ENCODE measurements at regions not wholly inside any gene's neighbourhood (a gene's known extent, or its start where the extent isn't known, plus 50 kb on each side); places are given as distances from the start of the nearest gene placed in this dataset.

DNA sequence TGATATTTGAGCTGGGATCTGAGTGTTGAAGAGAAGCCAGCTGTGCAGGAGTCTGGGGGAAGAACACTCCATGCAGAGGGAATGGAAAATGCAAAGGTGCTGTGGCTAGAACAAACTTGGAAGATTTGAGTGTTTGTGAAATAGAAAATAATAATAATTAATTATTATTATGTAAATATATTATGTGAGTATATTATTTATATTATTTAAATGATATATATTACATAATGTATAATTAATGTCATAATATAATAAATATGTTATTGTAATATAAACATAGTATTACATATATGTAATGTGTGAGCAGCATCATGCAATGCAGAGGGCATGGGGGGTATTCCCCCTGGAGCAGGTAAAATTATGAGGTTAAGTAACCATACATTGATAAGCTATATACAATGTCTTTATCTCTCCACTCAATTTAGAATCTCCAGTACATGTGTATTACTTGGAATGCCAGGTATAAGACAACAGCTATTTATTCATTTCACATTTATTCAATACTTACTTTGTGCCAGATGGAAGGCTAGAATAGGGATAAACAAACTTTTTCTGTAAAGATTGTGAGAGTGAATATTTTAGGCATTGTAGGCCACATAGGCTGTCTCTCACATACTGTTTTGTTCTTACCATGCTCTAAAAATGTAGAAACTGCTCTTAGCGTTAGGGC is 218.6 kb downstream of the MTHFS start:
- no peaks in the 10 kb centered on the region for H4K20me1 ChIP-seq (ENCODE audit: insufficient read depth, low read length)
- no peak overlapping the region for H3K27ac ChIP-seq (ENCODE audit: low read depth, low read length)
- no peak overlapping the region for H3K4me2 ChIP-seq (ENCODE audit: insufficient read depth, low read length)
- no peaks in the 10 kb centered on the region for H3K79me2 ChIP-seq (ENCODE audit: insufficient read depth, low read length)
- no peaks in the 10 kb centered on the region for H3K36me3 ChIP-seq (ENCODE audit: insufficient read depth, low read length)
- no peaks in the 10 kb centered on the region for H3K9me3 ChIP-seq (ENCODE audit: low read depth, low read length)
- H3K4me1 ChIP-seq (ENCODE audit: insufficient read depth, low read length), result peaks cover 47% of the 10 kb centered on the region
- no peak overlapping the region for H3K4me3 ChIP-seq (ENCODE audit: insufficient read depth, low read length)
- TF ChIP-seq, protein P1, sequence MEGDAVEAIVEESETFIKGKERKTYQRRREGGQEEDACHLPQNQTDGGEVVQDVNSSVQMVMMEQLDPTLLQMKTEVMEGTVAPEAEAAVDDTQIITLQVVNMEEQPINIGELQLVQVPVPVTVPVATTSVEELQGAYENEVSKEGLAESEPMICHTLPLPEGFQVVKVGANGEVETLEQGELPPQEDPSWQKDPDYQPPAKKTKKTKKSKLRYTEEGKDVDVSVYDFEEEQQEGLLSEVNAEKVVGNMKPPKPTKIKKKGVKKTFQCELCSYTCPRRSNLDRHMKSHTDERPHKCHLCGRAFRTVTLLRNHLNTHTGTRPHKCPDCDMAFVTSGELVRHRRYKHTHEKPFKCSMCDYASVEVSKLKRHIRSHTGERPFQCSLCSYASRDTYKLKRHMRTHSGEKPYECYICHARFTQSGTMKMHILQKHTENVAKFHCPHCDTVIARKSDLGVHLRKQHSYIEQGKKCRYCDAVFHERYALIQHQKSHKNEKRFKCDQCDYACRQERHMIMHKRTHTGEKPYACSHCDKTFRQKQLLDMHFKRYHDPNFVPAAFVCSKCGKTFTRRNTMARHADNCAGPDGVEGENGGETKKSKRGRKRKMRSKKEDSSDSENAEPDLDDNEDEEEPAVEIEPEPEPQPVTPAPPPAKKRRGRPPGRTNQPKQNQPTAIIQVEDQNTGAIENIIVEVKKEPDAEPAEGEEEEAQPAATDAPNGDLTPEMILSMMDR (IDR thresholded peaks at IDR 0.05; ENCODE audit: extremely low read depth, low read depth, low read length), result no peak
- H3K27me3 ChIP-seq (ENCODE audit: insufficient read depth, low read length), result no peaks in the 10 kb centered on the region
- H2AFZ ChIP-seq (ENCODE audit: low read length), result no peak overlapping the region
- no peak for DNase-seq (ENCODE audit: insufficient read length, low spot score, missing footprints)

DNA sequence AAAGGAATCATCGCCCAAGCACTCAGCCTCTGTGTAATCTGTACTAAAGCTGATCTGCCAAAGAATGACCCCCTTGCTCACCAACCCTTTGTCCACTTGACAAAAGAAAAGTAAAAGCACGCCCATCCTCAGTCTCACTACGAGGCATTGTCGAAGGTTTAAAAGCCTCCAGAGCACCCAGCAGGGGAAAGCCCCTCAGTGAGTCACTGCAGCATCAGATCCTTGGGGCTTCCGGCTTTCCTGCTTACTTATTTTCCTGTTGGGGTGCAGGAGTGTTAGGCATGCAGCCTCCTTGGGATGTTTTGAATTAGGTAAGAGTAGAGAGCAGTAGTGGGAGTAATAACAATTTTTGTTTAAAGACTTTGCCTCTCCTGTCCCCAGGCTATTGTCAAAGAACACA is 216.1 kb downstream of the MTHFS start:
- Histone ChIP-seq H3K4me2 (ENCODE audit: insufficient read depth, low read length) (peak overlapping the region; percentile 53), H4K20me1 (ENCODE audit: insufficient read depth, low read length) (no peaks in the 10 kb centered on the region), H3K27ac (ENCODE audit: low read depth, low read length) (peak overlapping the region; percentile 12), H3K9me3 (ENCODE audit: low read depth, low read length) (no peaks in the 10 kb centered on the region), H2AFZ (ENCODE audit: low read length) (peak overlapping the region; percentile 20), H3K27me3 (ENCODE audit: insufficient read depth, low read length) (no peaks in the 10 kb centered on the region), H3K36me3 (ENCODE audit: insufficient read depth, low read length) (no peaks in the 10 kb centered on the region), H3K79me2 (ENCODE audit: insufficient read depth, low read length) (no peaks in the 10 kb centered on the region), H3K4me1 (ENCODE audit: insufficient read depth, low read length) (peaks cover 44% of the 10 kb centered on the region), H3K4me3 (ENCODE audit: insufficient read depth, low read length) (no peak overlapping the region)
- DNase-seq (ENCODE audit: insufficient read length, low spot score, missing footprints), result peak; percentile 72
- TF ChIP-seq, protein P1 (IDR thresholded peaks at IDR 0.05; ENCODE audit: extremely low read depth, low read depth, low read length), result no peak

DNA sequence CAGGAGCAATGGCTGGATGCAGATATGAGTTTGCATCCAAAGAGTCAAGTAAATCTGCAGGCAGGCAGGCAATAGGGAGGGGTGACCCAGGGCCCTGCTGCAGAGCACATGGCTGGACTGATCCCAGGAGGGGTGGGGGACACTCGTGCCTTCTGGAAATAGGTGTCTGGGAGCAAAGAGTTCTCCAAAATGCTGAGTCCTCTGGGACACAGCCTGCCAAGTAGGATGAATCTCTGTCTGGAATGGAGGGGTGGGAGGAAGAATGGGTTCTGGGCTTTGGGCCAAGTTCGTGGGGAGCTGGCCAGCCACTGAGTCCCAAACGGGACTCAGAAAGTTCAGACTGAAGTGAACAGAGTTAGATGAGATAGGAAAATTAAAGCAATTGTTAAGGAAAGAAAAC is 214.5 kb downstream of the MTHFS start:
- DNase-seq (ENCODE audit: insufficient read length, low spot score, missing footprints), result peak; percentile 86
- Histone ChIP-seq H2AFZ (ENCODE audit: low read length) (no peak overlapping the region), H4K20me1 (ENCODE audit: insufficient read depth, low read length) (no peaks in the 10 kb centered on the region), H3K4me2 (ENCODE audit: insufficient read depth, low read length) (peak overlapping the region; percentile 70), H3K27me3 (ENCODE audit: insufficient read depth, low read length) (no peaks in the 10 kb centered on the region), H3K79me2 (ENCODE audit: insufficient read depth, low read length) (no peaks in the 10 kb centered on the region), H3K36me3 (ENCODE audit: insufficient read depth, low read length) (no peaks in the 10 kb centered on the region), H3K4me3 (ENCODE audit: insufficient read depth, low read length) (peak overlapping the region; percentile 57), H3K27ac (ENCODE audit: low read depth, low read length) (peak overlapping the region; percentile 83), H3K4me1 (ENCODE audit: insufficient read depth, low read length) (peaks cover 35% of the 10 kb centered on the region), H3K9me3 (ENCODE audit: low read depth, low read length) (no peaks in the 10 kb centered on the region)
- TF ChIP-seq, protein P1 (IDR thresholded peaks at IDR 0.05; ENCODE audit: extremely low read depth, low read depth, low read length), result no peak

DNA sequence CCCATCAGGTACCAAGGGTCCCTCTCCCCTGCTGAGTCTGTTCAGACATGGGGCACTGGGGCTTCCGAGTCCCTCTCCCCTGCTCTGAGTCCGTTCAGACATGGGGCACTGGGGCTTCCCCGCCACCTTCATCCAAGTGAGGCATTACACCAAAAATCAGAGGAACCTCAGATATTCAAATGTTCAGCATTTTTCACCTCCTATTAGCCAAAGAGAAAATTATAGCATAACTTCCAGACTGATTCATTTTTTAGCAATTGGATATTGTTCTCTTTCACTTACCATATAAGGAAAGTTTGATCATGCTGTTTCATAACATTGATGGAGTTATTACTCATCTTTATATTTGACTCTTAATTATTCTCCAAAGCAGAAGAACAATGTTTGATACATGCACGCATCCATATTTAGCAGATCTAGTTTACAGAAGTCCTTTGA is 213.9 kb downstream of the MTHFS start:
- Histone ChIP-seq H3K27ac (ENCODE audit: low read depth, low read length) (peak overlapping the region; percentile 83), H3K9me3 (ENCODE audit: low read depth, low read length) (no peaks in the 10 kb centered on the region), H3K79me2 (ENCODE audit: insufficient read depth, low read length) (no peaks in the 10 kb centered on the region), H2AFZ (ENCODE audit: low read length) (peak overlapping the region; percentile 53), H3K4me3 (ENCODE audit: insufficient read depth, low read length) (peak overlapping the region; percentile 57), H3K27me3 (ENCODE audit: insufficient read depth, low read length) (no peaks in the 10 kb centered on the region), H3K36me3 (ENCODE audit: insufficient read depth, low read length) (no peaks in the 10 kb centered on the region), H4K20me1 (ENCODE audit: insufficient read depth, low read length) (no peaks in the 10 kb centered on the region), H3K4me2 (ENCODE audit: insufficient read depth, low read length) (peak overlapping the region; percentile 70), H3K4me1 (ENCODE audit: insufficient read depth, low read length) (peaks cover 35% of the 10 kb centered on the region)
- TF ChIP-seq, protein P1 (IDR thresholded peaks at IDR 0.05; ENCODE audit: extremely low read depth, low read depth, low read length), result no peak
- peak; percentile 81 for DNase-seq (ENCODE audit: insufficient read length, low spot score, missing footprints)

All from osteoblast (primary cell).